ENCODE measurements at regions not wholly inside any gene's neighbourhood (a gene's known extent, or its start where the extent isn't known, plus 50 kb on each side); places are given as distances from the start of the nearest gene placed in this dataset.

GRCh38 chr6:73968221-73968757 lies 272.3 kb downstream of the CD109 start:
- no peaks in the 10 kb centered on the region for H3K36me3 ChIP-seq (replicated peaks in 1 of 2; ENCODE audit: insufficient read depth in 1 of 2, low read depth in 2 of 2)
- no peak for ATAC-seq
- H3K4me1 ChIP-seq = no peaks in the 10 kb centered on the region
- no peaks in the 10 kb centered on the region for H3K9me3 ChIP-seq
- WGBS, 2 donors = 25 to 38% methylated on average over 2 of the region's 2 CpGs
- no peak overlapping the region for H3K27ac ChIP-seq
- H3K4me3 ChIP-seq = no peak overlapping the region
- DNase-seq = no peak
- H3K27me3 ChIP-seq = no peaks in the 10 kb centered on the region
- TF ChIP-seq, protein P1, sequence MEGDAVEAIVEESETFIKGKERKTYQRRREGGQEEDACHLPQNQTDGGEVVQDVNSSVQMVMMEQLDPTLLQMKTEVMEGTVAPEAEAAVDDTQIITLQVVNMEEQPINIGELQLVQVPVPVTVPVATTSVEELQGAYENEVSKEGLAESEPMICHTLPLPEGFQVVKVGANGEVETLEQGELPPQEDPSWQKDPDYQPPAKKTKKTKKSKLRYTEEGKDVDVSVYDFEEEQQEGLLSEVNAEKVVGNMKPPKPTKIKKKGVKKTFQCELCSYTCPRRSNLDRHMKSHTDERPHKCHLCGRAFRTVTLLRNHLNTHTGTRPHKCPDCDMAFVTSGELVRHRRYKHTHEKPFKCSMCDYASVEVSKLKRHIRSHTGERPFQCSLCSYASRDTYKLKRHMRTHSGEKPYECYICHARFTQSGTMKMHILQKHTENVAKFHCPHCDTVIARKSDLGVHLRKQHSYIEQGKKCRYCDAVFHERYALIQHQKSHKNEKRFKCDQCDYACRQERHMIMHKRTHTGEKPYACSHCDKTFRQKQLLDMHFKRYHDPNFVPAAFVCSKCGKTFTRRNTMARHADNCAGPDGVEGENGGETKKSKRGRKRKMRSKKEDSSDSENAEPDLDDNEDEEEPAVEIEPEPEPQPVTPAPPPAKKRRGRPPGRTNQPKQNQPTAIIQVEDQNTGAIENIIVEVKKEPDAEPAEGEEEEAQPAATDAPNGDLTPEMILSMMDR (IDR thresholded peaks at IDR 0.05) = no peak
- no peak for TF ChIP-seq POLR2A (IDR thresholded peaks at IDR 0.05)
- intact Hi-C loops (cut with DNase I) = no loop called here

GRCh38 chr6:73965539-73966029 lies 269.6 kb downstream of the CD109 start:
- Histone ChIP-seq H3K4me3 (no peak overlapping the region), H3K9me3 (no peaks in the 10 kb centered on the region), H3K36me3 (replicated peaks in 1 of 2; ENCODE audit: insufficient read depth in 1 of 2, low read depth in 2 of 2) (no peaks in the 10 kb centered on the region), H3K27ac (no peak overlapping the region), H3K4me1 (no peaks in the 10 kb centered on the region), H3K27me3 (no peaks in the 10 kb centered on the region)
- intact Hi-C loops (cut with DNase I) = no loop called here
- TF ChIP-seq, protein P1 (IDR thresholded peaks at IDR 0.05) = no peak
- no peak for TF ChIP-seq POLR2A (IDR thresholded peaks at IDR 0.05)
- DNase-seq = no peak
- no peak for ATAC-seq
- 40 to 48% methylated on average over 1 of the region's 1 CpG for WGBS, 2 donors

GRCh38 chr6:73964241-73964854 lies 268.3 kb downstream of the CD109 start:
- Histone ChIP-seq H3K4me3 (no peak overlapping the region), H3K9me3 (no peaks in the 10 kb centered on the region), H3K4me1 (no peaks in the 10 kb centered on the region), H3K27ac (no peak overlapping the region), H3K36me3 (replicated peaks in 1 of 2; ENCODE audit: insufficient read depth in 1 of 2, low read depth in 2 of 2) (no peaks in the 10 kb centered on the region), H3K27me3 (no peaks in the 10 kb centered on the region)
- intact Hi-C loops (cut with DNase I) = no loop called here
- ATAC-seq (no peak), DNase-seq (no peak)
- 30 to 68% methylated on average over 2 of the region's 2 CpGs for WGBS, 2 donors
- TF ChIP-seq, protein P1 (IDR thresholded peaks at IDR 0.05) = no peak
- TF ChIP-seq POLR2A (IDR thresholded peaks at IDR 0.05) = no peak

DNA sequence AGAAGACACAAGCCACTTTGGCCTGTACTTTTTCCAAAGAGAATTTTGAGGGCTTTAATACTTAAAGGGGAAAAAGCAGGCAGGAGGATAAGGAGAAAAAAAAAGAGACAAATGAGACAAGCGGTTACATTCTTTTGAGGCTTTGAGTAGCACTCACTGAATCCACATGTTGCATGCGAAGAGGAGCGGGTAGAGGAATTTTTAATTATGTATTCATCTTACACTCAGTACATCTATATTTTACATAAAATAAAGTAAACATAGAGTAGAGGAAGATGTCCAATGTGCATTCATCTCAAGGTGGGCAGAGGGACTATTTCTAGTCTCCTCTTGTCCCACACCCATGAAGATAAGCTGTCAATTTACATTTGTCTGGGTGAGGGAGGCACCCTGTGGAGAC lies 266.9 kb downstream of the CD109 start:
- no peak for ATAC-seq
- Histone ChIP-seq H3K36me3 (replicated peaks in 1 of 2; ENCODE audit: insufficient read depth in 1 of 2, low read depth in 2 of 2) (no peaks in the 10 kb centered on the region), H3K27ac (no peak overlapping the region), H3K4me1 (no peaks in the 10 kb centered on the region), H3K27me3 (no peaks in the 10 kb centered on the region), H3K9me3 (no peaks in the 10 kb centered on the region), H3K4me3 (no peak overlapping the region)
- TF ChIP-seq, protein P1 (IDR thresholded peaks at IDR 0.05) = no peak
- TF ChIP-seq POLR2A (IDR thresholded peaks at IDR 0.05) = no peak
- 92 to 93% methylated on average over 3 of the region's 3 CpGs for WGBS, 2 donors
- no peak for DNase-seq
- intact Hi-C loops (cut with DNase I) = no loop called here

- no peak overlapping the region for H3K4me3 ChIP-seq
- H3K27ac ChIP-seq = no peak overlapping the region
- 64 to 69% methylated on average over 1 of the region's 1 CpG for WGBS, 2 donors
- DNase-seq = no peak
- H3K27me3 ChIP-seq = no peaks in the 10 kb centered on the region
- TF ChIP-seq POLR2A (IDR thresholded peaks at IDR 0.05) = no peak
- TF ChIP-seq, protein P1 (IDR thresholded peaks at IDR 0.05) = no peak
- no peaks in the 10 kb centered on the region for H3K9me3 ChIP-seq
- intact Hi-C loops (cut with DNase I) = no loop called here
- no peaks in the 10 kb centered on the region for H3K36me3 ChIP-seq (replicated peaks in 1 of 2; ENCODE audit: insufficient read depth in 1 of 2, low read depth in 2 of 2)
- H3K4me1 ChIP-seq = no peaks in the 10 kb centered on the region
- no peak for ATAC-seq
Observed at GRCh38 chr6:73956305-73956704, 260.3 kb downstream of the CD109 start.
